ENCODE measurements at regions not wholly inside any gene's neighbourhood (a gene's known extent, or its start where the extent isn't known, plus 50 kb on each side); places are given as distances from the start of the nearest gene placed in this dataset.

DNA sequence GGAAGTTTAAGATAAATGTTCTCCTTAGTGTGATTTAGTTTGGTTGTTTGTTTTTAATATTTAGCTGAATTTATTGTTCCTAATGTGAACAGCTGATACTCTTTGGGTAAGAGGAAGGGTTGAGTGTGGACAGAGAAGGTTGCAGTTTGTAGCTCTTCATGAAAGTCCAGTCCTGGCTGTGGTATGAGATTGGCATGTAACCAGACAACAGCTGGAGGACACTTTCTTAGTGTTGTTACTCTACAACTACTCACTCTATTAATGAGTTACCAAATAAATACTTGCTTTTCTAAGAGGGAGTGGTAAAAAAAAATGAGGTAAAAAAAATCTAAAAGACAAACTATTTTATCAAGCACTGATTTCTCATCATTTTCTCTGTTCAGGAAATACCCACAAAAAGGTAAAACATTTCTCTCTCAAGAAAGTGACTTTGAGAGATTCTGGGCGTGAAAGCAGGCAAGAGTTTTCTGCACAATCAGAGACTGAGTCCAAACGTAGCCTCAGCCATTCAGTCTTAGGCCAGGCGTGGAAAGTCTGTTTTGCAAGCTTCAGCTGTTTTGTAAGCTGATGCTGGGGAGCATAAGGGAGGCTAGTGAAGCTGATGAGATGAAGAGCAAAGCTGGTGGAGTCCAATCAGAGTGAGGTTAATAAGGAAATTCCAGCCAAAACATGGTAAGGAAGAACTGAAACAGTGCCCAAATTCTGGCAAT is 138.5 kb upstream of the ARPP21 start:
- Histone ChIP-seq H2AK5ac (ENCODE audit: low read length) (peak overlapping the region; percentile 69), H4K91ac (ENCODE audit: low read depth, low read length) (peak overlapping the region; percentile 83), H3K4me3 (ENCODE audit: low read depth, low read length) (no peak overlapping the region), H3K79me1 (ENCODE audit: low read length) (peaks cover 7% of the 10 kb centered on the region), H3K14ac (ENCODE audit: low read length) (peak overlapping the region; percentile 76), H3K9me3 (ENCODE audit: insufficient read depth, low read depth, low read length) (no peaks in the 10 kb centered on the region), H3K4me2 (ENCODE audit: low read length) (no peak overlapping the region), H3K27ac (ENCODE audit: low read depth, low read length) (no peak overlapping the region), H4K8ac (ENCODE audit: low read depth, low read length) (peak overlapping the region; percentile 10), H2BK5ac (ENCODE audit: low read depth, low read length, poor library complexity) (peak overlapping the region; percentile 63), H3K23ac (ENCODE audit: low read length) (peak overlapping the region; percentile 23), H2BK12ac (ENCODE audit: low read length) (peak overlapping the region; percentile 89), H3K79me2 (ENCODE audit: control insufficient read depth, insufficient read depth, low read length, poor library complexity) (no peaks in the 10 kb centered on the region), H4K12ac (ENCODE audit: low read depth, low read length) (no peak overlapping the region), H3K4me1 (ENCODE audit: control insufficient read depth in 1 of 2, insufficient read depth in 2 of 2, low read length in 2 of 2) (peaks cover 6 to 7% of the 10 kb centered on the region in 2 experiments), H3K27me3 (ENCODE audit: insufficient read depth, low read length) (no peaks in the 10 kb centered on the region), H3K18ac (ENCODE audit: low read length) (no peak overlapping the region), H3K36me3 (ENCODE audit: control insufficient read depth in 1 of 2, insufficient read depth in 2 of 2, low read length in 2 of 2) (no peaks in the 10 kb centered on the region), H3K9ac (ENCODE audit: low read length) (no peak overlapping the region), H2BK120ac (ENCODE audit: insufficient read depth, low read length, poor library complexity) (peak overlapping the region; percentile 55), H3K4ac (ENCODE audit: low read depth, low read length) (peak overlapping the region; percentile 75), H2AFZ (ENCODE audit: insufficient read depth, low read length, poor library complexity) (no peak overlapping the region)
- no CpG with 5 or more reads among the region's 3 CpGs for WGBS (ENCODE audit: extremely low coverage, insufficient coverage, insufficient read length)
- DNase-seq = peak in 1 of 2 donors; percentile 28

DNA sequence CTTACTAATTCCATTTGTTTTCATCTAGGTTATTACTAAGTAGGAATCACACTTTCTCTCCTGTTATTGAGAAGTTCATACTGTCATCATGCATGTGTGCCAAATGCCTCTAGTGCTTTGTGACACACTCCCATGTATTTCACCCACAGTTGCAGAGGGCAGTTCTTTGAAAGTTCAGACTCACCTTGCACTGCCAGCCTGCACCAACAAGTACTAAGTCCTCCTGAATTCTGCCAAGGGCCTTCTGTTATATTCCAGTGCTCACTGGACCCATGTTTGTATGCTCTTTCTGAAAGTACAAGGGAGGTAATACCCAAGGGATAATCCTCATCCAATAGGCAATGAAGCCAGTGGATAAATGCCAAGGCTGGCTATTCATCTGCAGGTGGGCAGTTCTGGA is 136.6 kb upstream of the ARPP21 start:
- Histone ChIP-seq H3K79me1 (ENCODE audit: low read length) (peaks cover 7% of the 10 kb centered on the region), H2AFZ (ENCODE audit: insufficient read depth, low read length, poor library complexity) (no peak overlapping the region), H3K4me2 (ENCODE audit: low read length) (no peak overlapping the region), H3K9me3 (ENCODE audit: insufficient read depth, low read depth, low read length) (no peaks in the 10 kb centered on the region), H3K4ac (ENCODE audit: low read depth, low read length) (no peak overlapping the region), H3K9ac (ENCODE audit: low read length) (no peak overlapping the region), H4K8ac (ENCODE audit: low read depth, low read length) (no peak overlapping the region), H3K23ac (ENCODE audit: low read length) (no peak overlapping the region), H3K36me3 (ENCODE audit: control insufficient read depth in 1 of 2, insufficient read depth in 2 of 2, low read length in 2 of 2) (no peaks in the 10 kb centered on the region), H2BK120ac (ENCODE audit: insufficient read depth, low read length, poor library complexity) (no peak overlapping the region), H2BK12ac (ENCODE audit: low read length) (no peak overlapping the region), H4K12ac (ENCODE audit: low read depth, low read length) (no peak overlapping the region), H3K27ac (ENCODE audit: low read depth, low read length) (no peak overlapping the region), H3K14ac (ENCODE audit: low read length) (no peak overlapping the region), H3K27me3 (ENCODE audit: insufficient read depth, low read length) (no peaks in the 10 kb centered on the region), H2AK5ac (ENCODE audit: low read length) (no peak overlapping the region), H3K4me1 (ENCODE audit: control insufficient read depth in 1 of 2, insufficient read depth in 2 of 2, low read length in 2 of 2) (peaks cover 7% of the 10 kb centered on the region in 2 experiments), H4K91ac (ENCODE audit: low read depth, low read length) (no peak overlapping the region), H2BK5ac (ENCODE audit: low read depth, low read length, poor library complexity) (no peak overlapping the region), H3K79me2 (ENCODE audit: control insufficient read depth, insufficient read depth, low read length, poor library complexity) (no peaks in the 10 kb centered on the region), H3K4me3 (ENCODE audit: low read depth, low read length) (no peak overlapping the region), H3K18ac (ENCODE audit: low read length) (no peak overlapping the region)
- DNase-seq = no peak

DNA sequence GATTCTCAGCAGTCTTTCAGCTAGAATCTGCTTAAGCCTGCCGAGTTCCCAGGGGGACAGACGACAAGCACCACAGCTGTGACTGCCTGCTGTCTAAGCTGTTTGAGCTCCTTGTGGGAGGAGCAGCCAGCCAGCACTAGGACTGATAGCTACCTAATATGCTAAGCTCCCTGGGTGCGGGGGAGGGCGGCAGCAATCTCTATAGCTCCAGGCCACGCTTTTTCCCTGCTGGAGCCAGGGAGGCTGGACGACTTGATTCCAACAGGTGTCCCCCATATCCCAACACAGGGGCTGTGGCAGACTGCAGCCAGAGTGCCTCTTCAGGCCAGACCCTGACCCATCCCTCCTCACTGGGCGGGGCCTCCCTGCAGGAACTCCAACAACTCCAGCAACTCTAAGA is 134.1 kb upstream of the ARPP21 start:
- no peak overlapping the region for H3K4me2 ChIP-seq (ENCODE audit: low read length)

DNA sequence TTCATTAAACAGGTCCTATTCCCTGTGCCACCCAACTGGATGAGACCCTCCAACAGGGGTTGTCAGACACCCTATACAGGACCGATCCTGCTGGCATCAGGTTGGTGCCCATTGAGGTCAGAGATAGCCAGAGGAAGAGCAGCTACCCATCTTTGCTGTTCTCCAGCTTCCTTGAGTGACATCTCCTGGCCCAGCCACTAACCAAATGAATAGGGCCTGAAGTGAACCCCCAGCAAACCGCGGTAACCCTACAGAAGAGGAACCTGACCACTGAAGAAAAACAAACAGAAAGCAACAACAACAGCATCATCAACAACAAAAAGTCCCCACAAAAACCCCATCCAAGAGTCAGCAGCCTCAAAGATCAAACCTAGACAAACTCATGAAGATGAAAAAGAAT is 133.6 kb upstream of the ARPP21 start:
- Histone ChIP-seq H4K8ac (ENCODE audit: low read depth, low read length) (no peak overlapping the region), H3K4ac (ENCODE audit: low read depth, low read length) (no peak overlapping the region), H3K9ac (ENCODE audit: low read length) (no peak overlapping the region), H3K4me2 (ENCODE audit: low read length) (no peak overlapping the region), H3K4me3 (ENCODE audit: low read depth, low read length) (no peak overlapping the region), H4K12ac (ENCODE audit: low read depth, low read length) (no peak overlapping the region), H3K4me1 (ENCODE audit: control insufficient read depth in 1 of 2, insufficient read depth in 2 of 2, low read length in 2 of 2) (peaks cover 6 to 7% of the 10 kb centered on the region in 2 experiments), H3K27ac (ENCODE audit: low read depth, low read length) (no peak overlapping the region), H3K9me3 (ENCODE audit: insufficient read depth, low read depth, low read length) (no peaks in the 10 kb centered on the region), H3K36me3 (ENCODE audit: control insufficient read depth in 1 of 2, insufficient read depth in 2 of 2, low read length in 2 of 2) (no peaks in the 10 kb centered on the region), H3K27me3 (ENCODE audit: insufficient read depth, low read length) (no peaks in the 10 kb centered on the region), H2BK12ac (ENCODE audit: low read length) (no peak overlapping the region), H2AK5ac (ENCODE audit: low read length) (no peak overlapping the region), H3K14ac (ENCODE audit: low read length) (no peak overlapping the region), H3K79me2 (ENCODE audit: control insufficient read depth, insufficient read depth, low read length, poor library complexity) (no peaks in the 10 kb centered on the region), H3K18ac (ENCODE audit: low read length) (no peak overlapping the region), H2AFZ (ENCODE audit: insufficient read depth, low read length, poor library complexity) (no peak overlapping the region), H2BK120ac (ENCODE audit: insufficient read depth, low read length, poor library complexity) (no peak overlapping the region), H3K79me1 (ENCODE audit: low read length) (peaks cover 6% of the 10 kb centered on the region), H4K91ac (ENCODE audit: low read depth, low read length) (peak overlapping the region; percentile 19), H3K23ac (ENCODE audit: low read length) (no peak overlapping the region), H2BK5ac (ENCODE audit: low read depth, low read length, poor library complexity) (no peak overlapping the region)
- DNase-seq = no peak
- no CpG with 5 or more reads among the region's 3 CpGs for WGBS (ENCODE audit: extremely low coverage, insufficient coverage, insufficient read length)

More for the DNA sequence above, 134.1 kb upstream of the ARPP21 start:
- Histone ChIP-seq H3K4me1 (ENCODE audit: control insufficient read depth in 1 of 2, insufficient read depth in 2 of 2, low read length in 2 of 2) (peaks cover 6 to 7% of the 10 kb centered on the region in 2 experiments), H2AFZ (ENCODE audit: insufficient read depth, low read length, poor library complexity) (no peak overlapping the region), H3K79me2 (ENCODE audit: control insufficient read depth, insufficient read depth, low read length, poor library complexity) (no peaks in the 10 kb centered on the region), H2AK5ac (ENCODE audit: low read length) (no peak overlapping the region), H3K4ac (ENCODE audit: low read depth, low read length) (no peak overlapping the region), H3K79me1 (ENCODE audit: low read length) (peaks cover 6% of the 10 kb centered on the region), H4K12ac (ENCODE audit: low read depth, low read length) (peak overlapping the region; percentile 8), H2BK120ac (ENCODE audit: insufficient read depth, low read length, poor library complexity) (no peak overlapping the region), H4K91ac (ENCODE audit: low read depth, low read length) (peak overlapping the region; percentile 42), H3K27me3 (ENCODE audit: insufficient read depth, low read length) (no peaks in the 10 kb centered on the region), H3K4me3 (ENCODE audit: low read depth, low read length) (no peak overlapping the region), H3K14ac (ENCODE audit: low read length) (no peak overlapping the region), H2BK5ac (ENCODE audit: low read depth, low read length, poor library complexity) (no peak overlapping the region), H4K8ac (ENCODE audit: low read depth, low read length) (no peak overlapping the region), H3K27ac (ENCODE audit: low read depth, low read length) (no peak overlapping the region), H3K36me3 (ENCODE audit: control insufficient read depth in 1 of 2, insufficient read depth in 2 of 2, low read length in 2 of 2) (no peaks in the 10 kb centered on the region), H3K18ac (ENCODE audit: low read length) (no peak overlapping the region), H3K23ac (ENCODE audit: low read length) (no peak overlapping the region), H3K9ac (ENCODE audit: low read length) (no peak overlapping the region), H3K9me3 (ENCODE audit: insufficient read depth, low read depth, low read length) (no peaks in the 10 kb centered on the region), H2BK12ac (ENCODE audit: low read length) (no peak overlapping the region)
- no peak for DNase-seq
- WGBS (ENCODE audit: extremely low coverage, insufficient coverage, insufficient read length) = no CpG with 5 or more reads among the region's 7 CpGs

Data from trophoblast cell (in vitro differentiated cells and primary cell).